Vagina (tissue), 2 donors: ENCODE measurements at regions not wholly inside any gene's neighbourhood (a gene's known extent, or its start where the extent isn't known, plus 50 kb on each side); places are given as distances from the start of the nearest gene placed in this dataset.

Source experiments
- POLR2AphosphoS5 ChIP-seq, 2 donors: sonication (generic); formaldehyde crosslinking; IDR thresholded peaks; one replicate each; pipeline ENCODE4 v1.9.0; 2017; ENCODE audit warnings: antibody characterized with exemption in 2 of 2, mild to moderate bottlenecking in 2 of 2, low read depth in 1 of 2; ENCODE audit not compliant: insufficient read depth in 1 of 2
- TF ChIP-seq, protein P1 (sequence below), 3 experiments: fragments of 450-650 bp in 2 of 3; fragments of 200-600 bp in 1 of 3; sonication (generic) in 1 of 3; IDR thresholded peaks; one replicate each; pipeline ENCODE4 v1.5.1; 2017 to 2019; ENCODE audit warnings: antibody characterized with exemption in 3 of 3, mild to moderate bottlenecking in 2 of 3, moderate library complexity in 2 of 3

DNA sequence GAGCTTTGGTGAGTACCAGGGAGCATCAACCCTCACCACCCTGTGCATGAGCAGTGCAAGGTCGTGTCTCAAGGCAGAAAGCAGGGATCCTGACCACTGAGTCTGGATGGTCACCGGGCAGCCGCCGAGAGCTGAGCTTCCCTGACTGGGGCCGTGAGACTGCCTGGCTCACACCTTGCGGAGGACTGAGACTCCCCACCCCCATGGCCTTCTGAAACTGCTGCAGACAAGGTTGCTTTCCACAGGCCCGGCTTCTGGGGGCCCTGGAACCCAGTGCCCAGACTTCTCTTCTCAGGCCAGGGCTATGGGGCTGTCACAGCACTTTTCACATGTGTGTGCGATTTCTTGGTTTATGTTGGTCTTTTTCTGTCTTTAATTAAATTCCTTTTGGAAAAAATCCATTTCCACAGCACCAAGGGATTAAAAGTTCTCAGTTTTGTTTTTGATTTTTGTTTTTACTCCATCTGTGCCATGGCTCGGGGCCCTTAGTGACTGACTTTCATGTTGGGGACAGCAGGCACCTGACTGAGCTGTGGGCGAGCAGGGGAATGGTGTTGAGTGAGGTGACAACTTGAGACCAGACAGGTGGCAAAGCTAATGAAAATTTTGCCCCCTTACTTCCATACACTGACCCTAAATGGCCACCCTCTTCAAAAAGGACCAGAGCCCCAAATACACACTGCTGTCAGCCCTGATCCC lies 297.9 kb downstream of the CYP26B1 start:
- TF ChIP-seq, protein P1, sequence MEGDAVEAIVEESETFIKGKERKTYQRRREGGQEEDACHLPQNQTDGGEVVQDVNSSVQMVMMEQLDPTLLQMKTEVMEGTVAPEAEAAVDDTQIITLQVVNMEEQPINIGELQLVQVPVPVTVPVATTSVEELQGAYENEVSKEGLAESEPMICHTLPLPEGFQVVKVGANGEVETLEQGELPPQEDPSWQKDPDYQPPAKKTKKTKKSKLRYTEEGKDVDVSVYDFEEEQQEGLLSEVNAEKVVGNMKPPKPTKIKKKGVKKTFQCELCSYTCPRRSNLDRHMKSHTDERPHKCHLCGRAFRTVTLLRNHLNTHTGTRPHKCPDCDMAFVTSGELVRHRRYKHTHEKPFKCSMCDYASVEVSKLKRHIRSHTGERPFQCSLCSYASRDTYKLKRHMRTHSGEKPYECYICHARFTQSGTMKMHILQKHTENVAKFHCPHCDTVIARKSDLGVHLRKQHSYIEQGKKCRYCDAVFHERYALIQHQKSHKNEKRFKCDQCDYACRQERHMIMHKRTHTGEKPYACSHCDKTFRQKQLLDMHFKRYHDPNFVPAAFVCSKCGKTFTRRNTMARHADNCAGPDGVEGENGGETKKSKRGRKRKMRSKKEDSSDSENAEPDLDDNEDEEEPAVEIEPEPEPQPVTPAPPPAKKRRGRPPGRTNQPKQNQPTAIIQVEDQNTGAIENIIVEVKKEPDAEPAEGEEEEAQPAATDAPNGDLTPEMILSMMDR (IDR thresholded peaks at IDR 0.05), result no peak
- TF ChIP-seq POLR2AphosphoS5 (IDR thresholded peaks at IDR 0.05; ENCODE audit: insufficient read depth in 1 of 2, low read depth in 1 of 2), result no peak
